Endothelial cell of umbilical vein (primary cell): ENCODE measurements at regions not wholly inside any gene's neighbourhood (a gene's known extent, or its start where the extent isn't known, plus 50 kb on each side); places are given as distances from the start of the nearest gene placed in this dataset.

Experiments used
- BruUV-seq: library from RNA; stranded (reverse); fragments of 400-500 nt; replicated peaks from 2 replicates; lab custom pipeline; 2021; lab: Mats Ljungman, UMichigan
- CTCF ChIA-PET: fragments of 300-600, 350-600 bp; sonication (Branson Sonifier 250); formaldehyde crosslinking; loops from one replicate; lab custom pipeline; 2021; ENCODE audit warnings: antibody characterized with exemption, inconsistent platforms; lab: Charles Lee
- POLR2A ChIA-PET: fragments of 300-600, 350-600 bp; sonication (Branson Sonifier 250); formaldehyde crosslinking; loops from one replicate; lab custom pipeline; 2021; ENCODE audit warnings: antibody characterized with exemption, inconsistent platforms; lab: Charles Lee
- DNase-seq: peaks from one replicate; pipeline ENCODE4 v3.0.0-alpha.2; 2011; ENCODE audit warnings: low read depth, low spot score
- FAIRE-seq: peaks from 2 replicates; lab custom pipeline; 2011; peaks lifted over from hg19 to GRCh38; lab: Jason Lieb, UNC
- H2AFZ ChIP-seq: 2 replicates; pipeline ENCODE4 v1.6.0; 2012; ENCODE audit warnings: low read depth, low read length, control low read depth, inconsistent platforms
- H3K27ac ChIP-seq: 2 replicates; pipeline ENCODE4 v1.5.1; 2011; ENCODE audit warnings: low read depth, mild to moderate bottlenecking, control low read depth, low read length, moderate library complexity; ENCODE audit not compliant: insufficient read depth
- H3K27me3 ChIP-seq, 2 experiments: 2 replicates each; pipeline versions ENCODE4 v1.6.0 to v1.6.1; 2011; ENCODE audit warnings: low read length in 2 of 2, mixed read lengths in 1 of 2; ENCODE audit not compliant: control insufficient read depth in 2 of 2, insufficient read depth in 2 of 2
- H3K36me3 ChIP-seq, 2 experiments: 2 replicates in 1 of 2; 3 replicates in 1 of 2; pipeline ENCODE4 v1.5.1; 2011; ENCODE audit warnings: low read length in 2 of 2, mild to moderate bottlenecking in 1 of 2, moderate library complexity in 1 of 2; ENCODE audit not compliant: control insufficient read depth in 2 of 2, insufficient read depth in 2 of 2; ENCODE audit errors: extremely low read depth in 1 of 2
- H3K4me1 ChIP-seq: 3 replicates; pipeline ENCODE4 v1.5.1; 2011; ENCODE audit warnings: mild to moderate bottlenecking, low read length; ENCODE audit not compliant: control insufficient read depth, insufficient read depth; ENCODE audit errors: extremely low read depth
- H3K4me2 ChIP-seq: 2 replicates; pipeline ENCODE4 v1.6.1; 2011; ENCODE audit warnings: low read length, control low read depth, mixed read lengths; ENCODE audit not compliant: insufficient read depth
- H3K4me3 ChIP-seq, 3 experiments: fragments of 200-600 bp in 1 of 3; sonication (generic), shearing (Covaris generic) in 1 of 3; replicated peaks in 1 of 3; 2 replicates each; pipeline ENCODE4 v1.5.1; 2011 to 2016; ENCODE audit warnings: control low read depth in 3 of 3, low read length in 3 of 3, mild to moderate bottlenecking in 2 of 3, inconsistent platforms in 1 of 3, low read depth in 1 of 3, moderate library complexity in 1 of 3; ENCODE audit not compliant: insufficient read depth in 1 of 3
- H3K79me2 ChIP-seq: 2 replicates; pipeline ENCODE4 v1.6.0; 2012; ENCODE audit warnings: low read length, inconsistent platforms; ENCODE audit not compliant: control insufficient read depth, insufficient read depth
- H3K9ac ChIP-seq: replicated peaks from 2 replicates; pipeline ENCODE3; 2011; ENCODE audit warnings: low read length, control low read depth; ENCODE audit not compliant: insufficient read depth; ENCODE audit errors: extremely low read depth
- H3K9me1 ChIP-seq: replicated peaks from 3 replicates; pipeline ENCODE4 v1.6.0; 2011; ENCODE audit warnings: mild to moderate bottlenecking, low read length; ENCODE audit not compliant: control insufficient read depth, insufficient read depth; ENCODE audit errors: extremely low read depth
- H3K9me3 ChIP-seq: replicated peaks from 2 replicates; pipeline ENCODE4 v1.5.1; 2012; ENCODE audit warnings: low read length, inconsistent platforms; ENCODE audit not compliant: control insufficient read depth, insufficient read depth
- H4K20me1 ChIP-seq: replicated peaks from 2 replicates; pipeline ENCODE3; 2011; ENCODE audit warnings: mild to moderate bottlenecking, low read length; ENCODE audit not compliant: control insufficient read depth, insufficient read depth; ENCODE audit errors: extremely low read depth
- EZH2 ChIP-seq: IDR thresholded peaks from 2 replicates; pipeline ENCODE4 v1.6.1; 2012; ENCODE audit warnings: borderline replicate concordance, low read depth, mild to moderate bottlenecking, moderate library complexity, low read length, inconsistent platforms; ENCODE audit not compliant: severe bottlenecking
- GATA2 ChIP-seq: IDR thresholded peaks from 2 replicates; pipeline ENCODE4 v1.7.0; 2011; ENCODE audit warnings: low read depth, mild to moderate bottlenecking, moderate library complexity, mixed read lengths, low read length; ENCODE audit not compliant: insufficient read length, insufficient read depth
- MAX ChIP-seq: IDR thresholded peaks from 2 replicates; pipeline ENCODE4 v1.6.1; 2011; ENCODE audit not compliant: insufficient read depth, insufficient read length
- dilution Hi-C: fragments of 300-500 bp; cut with MboI; formaldehyde crosslinking; loops from one replicate; pipeline ENCODE4 v1.15.0; 2019; ENCODE audit warnings: low sequenced_read_pairs; ENCODE audit not compliant: extremely low pct_ligation_motif_present
- intact Hi-C: fragments of 100-400 bp; cut with micrococcal nuclease; formaldehyde crosslinking; loops from one replicate; pipeline ENCODE4 v1.10.0; 2022

- intact Hi-C loops: no loop called here
- no peak overlapping the region for H3K4me3 ChIP-seq
- TF ChIP-seq GATA2: no peak
- no peak for TF ChIP-seq EZH2
- TF ChIP-seq MAX: no peak
- no peaks in the 10 kb centered on the region for H3K27me3 ChIP-seq
- no peak overlapping the region for H3K9ac ChIP-seq
- ChIA-PET POLR2A (no interaction called here), CTCF (interaction anchor here (0.7 kb wide), 1 partner anchor 15 kb away, joined by 3 read pairs; no protein-coding TSS in a partner anchor)
- no peaks in the 10 kb centered on the region for H4K20me1 ChIP-seq
- H3K9me1 ChIP-seq: no peaks in the 10 kb centered on the region
- no peak overlapping the region for H2AFZ ChIP-seq
- H3K4me1 ChIP-seq: no peaks in the 10 kb centered on the region
- no peaks in the 10 kb centered on the region for H3K36me3 ChIP-seq
- H3K4me2 ChIP-seq: no peak overlapping the region
- no peak for DNase-seq
- no peak overlapping the region for H3K27ac ChIP-seq
- FAIRE-seq: no peak
- H3K9me3 ChIP-seq: peaks cover 7% of the 10 kb centered on the region
- no TSS peak for BruUV-seq
- no peaks in the 10 kb centered on the region for H3K79me2 ChIP-seq
- dilution Hi-C loops: no loop called here
Measured at GRCh38 chr18:75799449-75800330, 372.2 kb upstream of the SMIM21 start.

GRCh38 chr18:75797046-75797445 lies 369.5 kb upstream of the SMIM21 start:
- DNase-seq (no peak), FAIRE-seq (no peak)

More at GRCh38 chr18:75797046-75797445, 369.5 kb upstream of the SMIM21 start:
- H4K20me1 ChIP-seq: no peaks in the 10 kb centered on the region
- dilution Hi-C loops: no loop called here
- H3K36me3 ChIP-seq: no peaks in the 10 kb centered on the region
- H3K4me2 ChIP-seq: no peak overlapping the region
- no peak overlapping the region for H3K27ac ChIP-seq
- intact Hi-C loops: no loop called here
- H3K79me2 ChIP-seq: no peaks in the 10 kb centered on the region
- H3K27me3 ChIP-seq: no peaks in the 10 kb centered on the region
- POLR2A ChIA-PET: no interaction called here
- CTCF ChIA-PET: no interaction called here
- no TSS peak for BruUV-seq
- no peak overlapping the region for H3K9ac ChIP-seq
- H3K9me3 ChIP-seq: peaks cover 7% of the 10 kb centered on the region
- H3K4me1 ChIP-seq: no peaks in the 10 kb centered on the region
- no peak overlapping the region for H2AFZ ChIP-seq
- TF ChIP-seq GATA2 (no peak), EZH2 (no peak)
- no peaks in the 10 kb centered on the region for H3K9me1 ChIP-seq
- no peak overlapping the region for H3K4me3 ChIP-seq
